B cell (primary cell): ENCODE measurements at regions not wholly inside any gene's neighbourhood (a gene's known extent, or its start where the extent isn't known, plus 50 kb on each side); places are given as distances from the start of the nearest gene placed in this dataset.

ENCODE experiments used
- EZH2 ChIP-seq: IDR thresholded peaks from 2 replicates; pipeline ENCODE4 v1.6.1; 2012; ENCODE audit warnings: borderline replicate concordance, low read depth, mild to moderate bottlenecking, moderate library complexity, low read length; ENCODE audit not compliant: insufficient read depth, poor library complexity, severe bottlenecking
- TF ChIP-seq, protein P1 (sequence below): fragments of 200-600 bp; IDR thresholded peaks from one replicate; pipeline ENCODE4 v1.8.0; 2022; ENCODE audit warnings: antibody characterized with exemption, mild to moderate bottlenecking

DNA sequence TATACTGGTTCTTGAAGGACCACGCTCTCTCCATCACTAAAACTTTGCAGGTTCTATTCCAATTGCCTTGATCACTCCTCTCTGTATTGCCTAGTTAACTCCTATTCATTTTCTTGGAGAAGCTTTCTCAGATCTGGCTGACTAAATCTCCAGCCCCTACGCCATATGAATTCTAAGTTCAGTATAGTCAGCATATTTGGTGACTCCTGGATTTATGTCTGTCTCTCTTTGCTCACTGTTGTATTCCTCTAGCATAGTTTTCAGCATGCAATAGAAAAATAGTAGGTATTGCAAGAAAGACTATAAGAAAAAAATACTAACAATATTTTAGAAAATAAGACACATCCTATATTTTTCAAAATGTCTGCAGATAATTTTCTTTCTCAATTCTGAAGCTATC lies 579.7 kb downstream of the CDH11 start:
- TF ChIP-seq EZH2 = no peak
- TF ChIP-seq, protein P1, sequence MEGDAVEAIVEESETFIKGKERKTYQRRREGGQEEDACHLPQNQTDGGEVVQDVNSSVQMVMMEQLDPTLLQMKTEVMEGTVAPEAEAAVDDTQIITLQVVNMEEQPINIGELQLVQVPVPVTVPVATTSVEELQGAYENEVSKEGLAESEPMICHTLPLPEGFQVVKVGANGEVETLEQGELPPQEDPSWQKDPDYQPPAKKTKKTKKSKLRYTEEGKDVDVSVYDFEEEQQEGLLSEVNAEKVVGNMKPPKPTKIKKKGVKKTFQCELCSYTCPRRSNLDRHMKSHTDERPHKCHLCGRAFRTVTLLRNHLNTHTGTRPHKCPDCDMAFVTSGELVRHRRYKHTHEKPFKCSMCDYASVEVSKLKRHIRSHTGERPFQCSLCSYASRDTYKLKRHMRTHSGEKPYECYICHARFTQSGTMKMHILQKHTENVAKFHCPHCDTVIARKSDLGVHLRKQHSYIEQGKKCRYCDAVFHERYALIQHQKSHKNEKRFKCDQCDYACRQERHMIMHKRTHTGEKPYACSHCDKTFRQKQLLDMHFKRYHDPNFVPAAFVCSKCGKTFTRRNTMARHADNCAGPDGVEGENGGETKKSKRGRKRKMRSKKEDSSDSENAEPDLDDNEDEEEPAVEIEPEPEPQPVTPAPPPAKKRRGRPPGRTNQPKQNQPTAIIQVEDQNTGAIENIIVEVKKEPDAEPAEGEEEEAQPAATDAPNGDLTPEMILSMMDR = no peak
